ENCODE measurements at regions not wholly inside any gene's neighbourhood (a gene's known extent, or its start where the extent isn't known, plus 50 kb on each side); places are given as distances from the start of the nearest gene placed in this dataset.
"Not testable (repeated sequence)": the region's sequence is repeated elsewhere in the genome, so short reads cannot be mapped to it uniquely, and the experiment has no call there.

- no peak for DNase-seq
Measured at GRCh38 chr14:56351861-56352260, 227.7 kb upstream of the TMEM260 start.

GRCh38 chr14:56352999-56353398 is 226.6 kb upstream of the TMEM260 start:
- no peak for DNase-seq

- no peak for DNase-seq
Measured at GRCh38 chr14:56357428-56357827, 222.2 kb upstream of the TMEM260 start.

- no peak for DNase-seq
Measured at GRCh38 chr14:56358275-56358674, 221.3 kb upstream of the TMEM260 start.

- DNase-seq, result no peak
Measured at GRCh38 chr14:56358851-56359614, 220.6 kb upstream of the TMEM260 start.

- not testable (repeated sequence) for DNase-seq
Measured at GRCh38 chr14:56365663-56366062, 213.9 kb upstream of the TMEM260 start.

- no peak for DNase-seq
Measured at GRCh38 chr14:56367416-56367815, 212.2 kb upstream of the TMEM260 start.

- no peak for DNase-seq
Measured at GRCh38 chr14:56371737-56372136, 207.9 kb upstream of the TMEM260 start.

- no peak for DNase-seq
Measured at GRCh38 chr14:56374421-56374820, 205.2 kb upstream of the TMEM260 start.

- DNase-seq, result no peak
Measured at GRCh38 chr14:56378046-56378445, 201.6 kb upstream of the TMEM260 start.

- DNase-seq, result no peak
Measured at GRCh38 chr14:56378475-56378877, 201.1 kb upstream of the TMEM260 start.

GRCh38 chr14:56379956-56380355 is 199.6 kb upstream of the TMEM260 start:
- no peak for DNase-seq

GRCh38 chr14:56386024-56386423 is 193.6 kb upstream of the TMEM260 start:
- no peak for DNase-seq

- DNase-seq, result no peak
Measured at GRCh38 chr14:56390859-56391258, 188.7 kb upstream of the TMEM260 start.

- no peak for DNase-seq
Measured at GRCh38 chr14:56394826-56395530, 184.6 kb upstream of the TMEM260 start.

- DNase-seq, result no peak
Measured at GRCh38 chr14:56400109-56400825, 179.3 kb upstream of the TMEM260 start.

GRCh38 chr14:56412468-56413434 is 166.8 kb upstream of the TMEM260 start:
- no peak for DNase-seq

- DNase-seq, result no peak
Measured at GRCh38 chr14:56413721-56414120, 165.9 kb upstream of the TMEM260 start.

GRCh38 chr14:56414236-56414635 is 165.4 kb upstream of the TMEM260 start:
- DNase-seq, result no peak

GRCh38 chr14:56416213-56416612 is 163.4 kb upstream of the TMEM260 start:
- DNase-seq, result no peak

GRCh38 chr14:56417173-56417572 is 162.4 kb upstream of the TMEM260 start:
- no peak for DNase-seq

GRCh38 chr14:56419750-56420149 is 159.8 kb upstream of the TMEM260 start:
- DNase-seq, result no peak

- DNase-seq, result no peak
Measured at GRCh38 chr14:56422221-56422620, 157.4 kb upstream of the TMEM260 start.
